GM18858 (cell line): ENCODE measurements at regions not wholly inside any gene's neighbourhood (a gene's known extent, or its start where the extent isn't known, plus 50 kb on each side); places are given as distances from the start of the nearest gene placed in this dataset.

Experiments used
- ATAC-seq: cut with Tn5 transposase; IDR thresholded peaks from one replicate; pipeline ENCODE4 v1.9.1; 2021; ENCODE audit not compliant: unreplicated experiment

GRCh38 chr5:68957591-68957990, 136.2 kb upstream of the SLC30A5 start:
- no peak for ATAC-seq

DNA sequence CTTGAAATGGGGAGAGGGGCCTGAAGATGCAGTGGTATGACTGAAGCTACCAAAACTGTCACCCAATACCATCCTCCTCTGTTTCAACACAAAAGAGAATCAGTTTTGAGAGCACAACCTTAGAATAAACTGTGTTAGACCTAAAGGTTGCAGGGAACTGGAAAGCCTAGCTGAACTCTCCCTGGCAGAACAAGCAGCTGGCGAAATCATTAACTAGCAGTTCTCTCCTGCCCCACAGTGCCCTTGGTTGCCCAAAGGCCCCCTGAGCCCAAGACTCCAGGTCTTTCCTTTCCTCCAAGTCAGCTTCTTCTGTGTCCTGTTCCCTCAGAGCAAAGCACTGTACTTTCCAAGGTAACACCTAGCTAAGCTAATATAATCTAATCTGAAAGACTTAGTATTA, 135.4 kb upstream of the SLC30A5 start:
- ATAC-seq, result no peak

GRCh38 chr5:68960456-68960855, 133.4 kb upstream of the SLC30A5 start:
- no peak for ATAC-seq

GRCh38 chr5:68960961-68961360, 132.9 kb upstream of the SLC30A5 start:
- ATAC-seq, result no peak

DNA sequence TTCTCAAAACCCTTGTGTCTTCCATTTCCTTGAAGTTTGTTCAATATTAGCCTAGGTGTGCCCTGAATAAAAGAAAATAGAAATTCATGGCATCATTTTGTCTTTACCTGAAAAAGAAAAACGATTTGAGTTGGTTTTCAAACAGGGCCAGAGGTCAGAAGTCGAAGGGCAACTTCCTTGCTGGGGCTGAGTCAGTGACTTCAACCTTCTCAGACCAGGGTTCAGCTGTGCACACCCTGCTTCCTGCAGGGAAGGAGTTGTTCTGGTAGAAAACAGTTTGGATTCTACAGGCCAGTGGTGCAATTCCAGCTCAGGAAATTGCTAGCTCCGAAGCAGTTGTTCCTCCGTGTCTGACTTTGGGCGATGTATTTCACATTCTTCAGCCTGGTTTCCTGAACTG, 132.1 kb upstream of the SLC30A5 start:
- ATAC-seq, result no peak

DNA sequence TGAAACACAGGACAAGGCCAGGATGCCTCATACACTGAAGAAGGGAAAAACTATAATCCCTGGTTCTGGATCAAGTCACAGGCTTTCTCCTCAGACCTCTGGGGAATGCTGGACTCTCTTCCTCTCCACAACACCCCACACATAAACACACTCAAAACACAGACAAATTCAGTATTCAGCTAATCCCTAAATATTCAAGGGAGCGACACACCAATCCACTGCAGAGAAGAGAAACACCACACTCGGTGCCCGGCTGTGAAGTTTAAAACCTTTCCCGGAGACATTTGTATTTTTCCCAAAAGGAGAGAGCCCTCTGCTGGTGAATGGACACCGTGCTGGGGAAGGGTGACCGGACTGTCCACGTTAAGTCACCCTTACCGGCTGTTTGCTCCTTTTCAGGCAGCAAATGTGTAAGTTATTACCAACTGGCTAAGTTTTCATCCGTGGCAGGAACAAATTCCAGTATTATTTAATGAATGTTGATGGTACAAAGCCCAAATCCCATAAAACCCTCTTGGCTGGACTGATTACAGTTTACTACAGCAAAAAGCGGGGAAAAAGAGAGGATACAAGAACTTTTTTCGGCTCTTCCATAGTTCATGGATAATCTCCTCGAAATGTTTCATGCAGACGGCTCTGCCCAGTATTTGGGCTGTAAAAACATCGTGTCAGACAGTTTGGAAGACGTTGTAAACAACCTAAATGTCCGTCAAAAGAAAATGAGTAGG, 130.9 kb upstream of the SLC30A5 start:
- ATAC-seq, result no peak

GRCh38 chr5:68964679-68965078, 129.1 kb upstream of the SLC30A5 start:
- ATAC-seq, result no peak

GRCh38 chr5:68965926-68966325, 127.9 kb upstream of the SLC30A5 start:
- ATAC-seq, result no peak

DNA sequence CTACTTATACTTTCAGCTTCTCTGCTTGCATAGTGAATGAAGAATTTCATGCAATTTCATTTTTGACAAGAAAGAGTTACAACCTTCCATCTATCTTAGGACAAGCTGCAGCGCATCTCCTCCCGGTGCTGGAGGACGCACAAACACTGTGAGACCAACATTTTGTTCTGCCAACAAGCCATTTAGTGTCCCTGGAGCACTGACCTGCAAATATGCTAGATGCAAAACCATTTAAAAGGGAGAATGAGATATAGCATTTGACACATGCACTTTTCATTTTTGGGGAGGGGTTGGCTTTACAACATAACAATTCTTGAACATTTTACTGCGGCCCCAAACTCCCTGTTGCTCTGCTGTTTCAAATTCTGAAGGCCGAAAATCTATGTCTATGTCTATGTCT, 127.2 kb upstream of the SLC30A5 start:
- ATAC-seq, result no peak

DNA sequence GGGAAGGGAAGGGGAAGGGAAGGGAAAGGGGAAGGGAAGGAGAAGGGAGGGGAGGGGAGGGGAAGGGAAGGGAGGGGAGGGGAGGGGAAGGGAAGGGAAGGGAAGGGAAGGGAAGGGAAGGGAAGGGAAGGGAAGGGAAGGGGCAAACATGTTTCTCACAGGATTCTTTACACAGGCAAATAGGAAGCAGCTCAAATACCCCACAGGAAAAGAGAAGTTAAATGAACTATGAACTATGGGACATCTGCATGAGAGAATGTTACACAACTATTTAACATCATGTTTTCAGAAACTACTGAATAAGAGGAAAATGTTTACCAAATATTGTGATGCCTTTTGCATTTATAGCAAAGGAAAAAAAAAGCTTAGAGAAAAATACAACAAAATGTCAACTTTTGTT, 125.4 kb upstream of the SLC30A5 start:
- no peak for ATAC-seq

DNA sequence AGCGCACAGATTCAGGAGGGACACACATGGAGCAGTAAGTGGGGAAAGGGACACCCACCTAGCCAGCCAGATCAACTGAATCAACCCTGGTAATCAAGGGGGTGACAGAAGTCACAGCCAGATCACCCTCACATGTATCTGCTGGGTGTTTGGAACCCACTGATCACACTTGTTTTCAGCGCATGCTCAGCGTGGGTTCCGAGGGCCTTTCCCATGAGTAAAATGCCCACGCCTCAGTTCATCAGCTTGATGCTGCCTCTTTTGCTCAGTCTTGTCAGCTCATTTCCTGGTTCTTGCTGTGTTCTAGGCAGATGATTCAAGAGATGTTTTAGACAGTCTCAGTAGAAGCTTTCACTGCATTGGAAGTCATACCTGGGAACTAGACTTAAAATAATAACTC, 123.2 kb upstream of the SLC30A5 start:
- ATAC-seq, result no peak

GRCh38 chr5:68973696-68974095, 120.1 kb upstream of the SLC30A5 start:
- no peak for ATAC-seq

- no peak for ATAC-seq
Measured at GRCh38 chr5:68983043-68983442, 110.8 kb upstream of the SLC30A5 start.

GRCh38 chr5:68983959-68984358, 109.9 kb upstream of the SLC30A5 start:
- no peak for ATAC-seq

DNA sequence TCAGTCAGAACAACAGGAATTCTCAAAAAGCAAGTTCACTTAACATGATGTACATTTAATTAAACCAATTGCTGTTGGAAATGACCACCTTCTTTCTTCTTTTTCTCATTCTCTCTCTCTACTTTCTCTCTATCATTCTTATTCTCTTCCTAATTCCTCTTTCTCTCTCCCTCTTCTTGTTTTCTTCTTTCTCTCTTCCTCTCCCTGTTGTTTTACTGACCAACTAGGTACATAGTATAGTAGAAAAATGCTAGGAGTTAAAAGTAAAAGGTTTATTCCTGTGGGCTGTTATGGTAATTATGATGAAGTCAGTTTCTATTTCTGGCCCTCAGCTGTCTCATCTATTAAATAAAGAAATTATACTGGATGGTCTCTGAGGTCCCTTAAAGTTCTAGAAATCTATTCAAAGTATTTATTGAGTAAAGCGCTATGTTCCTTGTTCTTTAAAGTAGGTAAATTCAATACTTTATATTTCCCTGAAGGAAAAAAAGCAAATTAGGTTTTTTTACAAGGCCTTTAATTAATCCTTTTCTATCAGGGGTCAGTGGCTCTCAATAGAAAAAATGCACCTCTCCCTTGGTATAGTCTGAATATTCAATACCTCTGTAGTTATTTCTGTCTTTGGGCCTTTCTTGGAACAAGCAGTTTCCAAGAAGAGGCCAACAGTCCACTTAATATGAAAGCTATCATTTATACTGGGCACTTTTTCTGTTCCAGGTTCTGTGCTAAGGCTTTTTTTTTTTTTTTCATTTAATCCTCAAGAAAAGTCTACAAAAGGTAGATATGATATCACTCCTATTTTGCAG, 102.3 kb upstream of the SLC30A5 start:
- no peak for ATAC-seq

DNA sequence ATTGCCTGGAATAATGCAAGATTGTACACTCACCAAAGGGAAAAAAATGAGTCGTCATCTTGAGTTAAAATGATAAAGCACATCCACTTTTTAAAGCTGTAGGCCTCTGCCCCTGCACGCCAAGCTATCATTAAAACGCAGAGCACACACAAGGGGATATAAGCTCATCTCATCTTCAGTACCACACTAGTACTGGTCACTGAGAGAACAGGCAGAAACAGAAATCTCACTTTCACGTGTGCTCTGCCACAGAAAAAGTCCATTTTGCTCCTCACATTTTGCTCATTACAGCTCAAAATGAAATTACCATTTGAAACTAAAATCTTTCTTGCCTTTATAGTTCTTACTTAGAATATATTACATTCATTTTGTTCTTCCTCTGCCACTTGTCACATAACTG, 99.2 kb upstream of the SLC30A5 start:
- no peak for ATAC-seq

DNA sequence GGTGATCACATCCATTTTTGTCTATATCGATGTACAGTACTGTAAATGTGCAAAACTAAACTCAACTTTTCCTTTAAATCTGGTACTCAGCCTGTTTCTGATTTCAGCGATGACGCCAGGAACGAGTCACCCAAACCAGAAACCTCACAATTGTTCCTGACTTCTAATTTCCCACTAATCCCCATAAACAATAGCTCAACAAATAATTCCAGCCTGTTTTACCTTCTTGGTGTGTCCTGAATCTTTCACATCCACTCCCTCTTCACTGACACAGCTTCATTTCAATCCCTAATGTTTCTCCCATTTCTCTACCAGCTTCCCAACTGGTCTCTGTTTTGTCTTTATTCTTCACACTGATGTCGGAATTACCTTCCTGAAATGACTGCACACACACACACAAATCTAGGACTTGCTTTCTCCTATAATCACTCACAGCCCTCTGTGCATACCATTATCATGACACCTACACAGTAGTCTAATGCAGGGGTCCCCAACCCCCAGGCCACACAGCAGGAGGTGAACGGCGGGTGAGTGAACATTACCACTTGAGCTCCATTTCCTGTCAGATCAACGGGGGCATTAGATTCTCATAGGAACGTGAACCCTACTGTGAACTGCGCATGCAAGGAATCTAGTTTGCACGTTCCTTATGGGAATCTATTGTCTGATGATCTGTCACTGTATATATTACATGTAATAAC, 97.8 kb upstream of the SLC30A5 start:
- ATAC-seq, result no peak

DNA sequence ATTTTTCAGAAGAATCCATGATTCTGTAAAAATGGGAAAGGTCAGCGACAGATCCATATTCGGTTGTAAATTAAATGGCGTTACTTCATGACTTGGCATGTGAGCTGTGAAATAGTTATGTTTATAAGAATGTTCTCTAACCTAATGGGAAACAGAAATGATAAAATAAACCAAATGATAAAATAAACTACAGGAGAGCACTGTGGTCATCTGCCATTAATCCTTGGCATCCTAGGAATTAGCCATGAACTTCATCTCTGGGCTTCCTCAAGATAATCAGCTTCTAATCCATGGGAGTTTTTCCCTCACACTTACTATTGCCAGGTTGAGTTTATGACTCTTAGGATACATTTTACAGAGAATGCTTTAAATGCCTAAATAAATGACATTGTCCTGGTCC, 94.6 kb upstream of the SLC30A5 start:
- ATAC-seq, result no peak

GRCh38 chr5:69000216-69000919, 93.4 kb upstream of the SLC30A5 start:
- ATAC-seq, result no peak

DNA sequence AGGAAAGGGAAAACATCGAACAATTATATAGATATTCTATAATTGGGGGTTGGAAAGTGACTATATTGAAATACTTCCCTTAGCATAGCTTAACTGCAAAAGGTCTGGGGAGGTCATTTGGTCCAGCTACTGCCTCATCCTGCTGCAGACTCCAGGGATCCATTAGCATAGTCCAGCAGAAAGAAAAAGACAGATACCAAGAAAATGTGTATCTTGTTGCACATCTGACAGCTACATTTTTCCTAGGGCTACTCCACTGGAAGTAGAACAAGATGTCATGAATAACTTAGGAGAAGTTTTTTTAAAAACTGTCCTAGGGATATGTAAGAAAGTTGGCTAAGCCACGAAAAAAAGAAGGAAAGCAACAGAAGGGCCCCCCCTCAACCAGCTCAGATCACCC, 92.9 kb upstream of the SLC30A5 start:
- no peak for ATAC-seq

DNA sequence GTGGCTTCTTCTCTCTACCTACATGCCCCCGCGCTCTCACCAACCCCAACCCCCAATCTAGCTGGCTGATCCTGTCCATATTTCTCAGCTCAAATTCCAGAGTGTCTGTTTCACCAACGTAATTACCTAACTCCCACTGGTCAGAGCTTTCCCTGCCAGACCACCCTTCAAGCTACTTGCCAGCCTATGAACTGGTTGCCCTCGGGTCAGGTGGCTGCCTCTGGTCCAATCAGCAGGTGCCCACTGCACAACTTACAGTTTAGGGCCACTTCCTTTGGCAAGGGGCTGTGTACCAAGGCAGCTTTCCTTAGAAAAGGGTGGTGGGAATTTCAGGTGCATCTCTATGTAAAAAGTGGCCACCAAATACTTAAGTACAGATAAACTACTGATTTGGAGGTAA, 92.2 kb upstream of the SLC30A5 start:
- no peak for ATAC-seq
